ENCODE measurements at regions not wholly inside any gene's neighbourhood (a gene's known extent, or its start where the extent isn't known, plus 50 kb on each side); places are given as distances from the start of the nearest gene placed in this dataset.

- TF ChIP-seq CTCF (IDR thresholded peaks at IDR 0.05; ENCODE audit: unreplicated experiment), result no peak
- Mint-ChIP-seq H3K4me1 (ENCODE audit: insufficient read depth, unreplicated experiment) (peaks cover 73% of the 10 kb centered on the region), H3K4me3 (ENCODE audit: unreplicated experiment) (peak overlapping the region; percentile 61), H3K36me3 (ENCODE audit: insufficient read depth, unreplicated experiment) (peaks cover 10% of the 10 kb centered on the region), H3K27me3 (ENCODE audit: insufficient read depth, unreplicated experiment) (no peaks in the 10 kb centered on the region), H3K9me3 (ENCODE audit: unreplicated experiment) (no peaks in the 10 kb centered on the region), H3K27ac (ENCODE audit: low read depth, unreplicated experiment) (peak overlapping the region; percentile 99)
- no TSS peak for BruUV-seq (replicated peaks)
- ChIA-PET POLR2A (interaction anchor here (0.6 to 7.0 kb wide), 21 partner anchors 9 to 771 kb away, joined by 3 to 84 read pairs (median 6); partner anchors contain the start of genes KLF4 and RAD23B), CTCF (interaction anchor here (0.7 to 1.7 kb wide), 12 partner anchors 13 to 708 kb away, joined by 3 to 11 read pairs (median 5); no protein-coding TSS in a partner anchor)
- no peak for DNase-seq (ENCODE audit: unreplicated experiment)
- intact Hi-C loops (cut with micrococcal nuclease), result no loop called here
These were observed 564.6 kb upstream of the KLF4 start for GRCh38 chr9:108054131-108054630.

GRCh38 chr9:108053555-108054061 is 564.0 kb upstream of the KLF4 start:
- ChIA-PET POLR2A (interaction anchor here (0.6 to 7.0 kb wide), 24 partner anchors 9 to 770 kb away, joined by 3 to 84 read pairs (median 4); partner anchors contain the start of genes KLF4 and RAD23B), CTCF (interaction anchor here (0.6 to 1.7 kb wide), 10 partner anchors 13 to 709 kb away, joined by 3 to 11 read pairs (median 5); no protein-coding TSS in a partner anchor)
- H3K27ac Mint-ChIP-seq (ENCODE audit: low read depth, unreplicated experiment), result peak overlapping the region; percentile 99
- DNase-seq (ENCODE audit: unreplicated experiment), result peak; percentile 94
- no peak for TF ChIP-seq CTCF (IDR thresholded peaks at IDR 0.05; ENCODE audit: unreplicated experiment)
- peak overlapping the region; percentile 61 for H3K4me3 Mint-ChIP-seq (ENCODE audit: unreplicated experiment)
- H3K9me3 Mint-ChIP-seq (ENCODE audit: unreplicated experiment), result no peaks in the 10 kb centered on the region
- no peaks in the 10 kb centered on the region for H3K27me3 Mint-ChIP-seq (ENCODE audit: insufficient read depth, unreplicated experiment)
- no TSS peak for BruUV-seq (replicated peaks)
- peaks cover 72% of the 10 kb centered on the region for H3K4me1 Mint-ChIP-seq (ENCODE audit: insufficient read depth, unreplicated experiment)
- intact Hi-C loops (cut with micrococcal nuclease), result no loop called here
- peaks cover 10% of the 10 kb centered on the region for H3K36me3 Mint-ChIP-seq (ENCODE audit: insufficient read depth, unreplicated experiment)

- no peaks in the 10 kb centered on the region for H3K9me3 Mint-ChIP-seq (ENCODE audit: unreplicated experiment)
- TF ChIP-seq CTCF (IDR thresholded peaks at IDR 0.05; ENCODE audit: unreplicated experiment), result no peak
- ChIA-PET CTCF (interaction anchor here (0.6 to 1.7 kb wide), 9 partner anchors 12 to 710 kb away, joined by 3 to 11 read pairs (median 4); no protein-coding TSS in a partner anchor), POLR2A (interaction anchor here (0.6 to 7.0 kb wide), 11 partner anchors 13 to 709 kb away, joined by 3 to 84 read pairs (median 11); partner anchors contain the start of gene KLF4)
- H3K4me1 Mint-ChIP-seq (ENCODE audit: insufficient read depth, unreplicated experiment), result peaks cover 71% of the 10 kb centered on the region
- no peak overlapping the region for H3K4me3 Mint-ChIP-seq (ENCODE audit: unreplicated experiment)
- no TSS peak for BruUV-seq (replicated peaks)
- H3K36me3 Mint-ChIP-seq (ENCODE audit: insufficient read depth, unreplicated experiment), result peaks cover 10% of the 10 kb centered on the region
- intact Hi-C loops (cut with micrococcal nuclease), result no loop called here
- DNase-seq (ENCODE audit: unreplicated experiment), result no peak
- H3K27me3 Mint-ChIP-seq (ENCODE audit: insufficient read depth, unreplicated experiment), result no peaks in the 10 kb centered on the region
- H3K27ac Mint-ChIP-seq (ENCODE audit: low read depth, unreplicated experiment), result peak overlapping the region; percentile 99
These were observed 563.0 kb upstream of the KLF4 start for GRCh38 chr9:108052431-108053080.

GRCh38 chr9:108050894-108051293 is 561.3 kb upstream of the KLF4 start:
- BruUV-seq (replicated peaks), result no TSS peak
- no peak for TF ChIP-seq CTCF (IDR thresholded peaks at IDR 0.05; ENCODE audit: unreplicated experiment)
- Mint-ChIP-seq H3K9me3 (ENCODE audit: unreplicated experiment) (no peaks in the 10 kb centered on the region), H3K4me1 (ENCODE audit: insufficient read depth, unreplicated experiment) (peaks cover 74% of the 10 kb centered on the region), H3K27ac (ENCODE audit: low read depth, unreplicated experiment) (peak overlapping the region; percentile 99), H3K27me3 (ENCODE audit: insufficient read depth, unreplicated experiment) (no peaks in the 10 kb centered on the region), H3K4me3 (ENCODE audit: unreplicated experiment) (no peak overlapping the region), H3K36me3 (ENCODE audit: insufficient read depth, unreplicated experiment) (peaks cover 8% of the 10 kb centered on the region)
- ChIA-PET POLR2A (interaction anchor here (0.6 to 7.0 kb wide), 6 partner anchors 11 to 562 kb away, joined by 4 to 84 read pairs (median 12); partner anchors contain the start of gene KLF4), CTCF (no interaction called here)
- intact Hi-C loops (cut with micrococcal nuclease), result no loop called here
- no peak for DNase-seq (ENCODE audit: unreplicated experiment)
